Cardiac fibroblast (primary cell): ENCODE measurements at regions not wholly inside any gene's neighbourhood (a gene's known extent, or its start where the extent isn't known, plus 50 kb on each side); places are given as distances from the start of the nearest gene placed in this dataset.
A peak's percentile ranks its signal among the peaks of the same experiment; 100 is the strongest.
"Not testable (repeated sequence)": the region's sequence is repeated elsewhere in the genome, so short reads cannot be mapped to it uniquely, and the experiment has no call there.

Experiments
- DNase-seq, 2 donors: peaks; one replicate each; pipeline versions ENCODE4 v3.0.0 to v3.0.0-alpha.2; 2010; ENCODE audit warnings: low read depth in 2 of 2
- H3K4me3 ChIP-seq, 2 donors: replicated peaks in 1 of 2; 1 replicate in 1 of 2; 2 replicates in 1 of 2; pipeline ENCODE4 v1.5.1; 2011; ENCODE audit warnings: low read depth in 2 of 2, low read length in 2 of 2, mild to moderate bottlenecking in 2 of 2, moderate library complexity in 1 of 2
- TF ChIP-seq, protein P1 (sequence below): IDR thresholded peaks from one replicate; pipeline ENCODE4 v1.5.1; 2011; ENCODE audit warnings: low read depth, mild to moderate bottlenecking, low read length, inconsistent platforms

DNA sequence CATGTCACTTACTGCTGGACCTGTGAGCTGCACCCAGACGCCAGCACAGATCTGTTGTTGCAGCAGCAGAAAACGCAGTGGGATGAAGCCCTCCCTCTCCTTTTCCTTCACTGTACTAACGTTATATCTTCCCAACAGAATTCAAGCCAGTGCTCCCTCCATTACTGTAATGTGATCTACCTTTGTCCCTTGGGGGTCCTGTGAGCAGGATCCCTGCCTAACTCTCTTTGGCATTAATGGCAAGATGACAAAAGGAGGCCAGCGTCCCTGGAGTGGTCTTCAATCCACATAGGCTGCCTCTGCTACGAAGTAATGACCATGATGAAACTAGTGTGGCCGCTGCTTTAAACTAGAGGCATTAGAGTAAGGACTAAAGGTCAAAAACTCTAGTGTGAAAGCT, 69.3 kb upstream of the SOX14 start:
- DNase-seq, result no peak
- TF ChIP-seq, protein P1, sequence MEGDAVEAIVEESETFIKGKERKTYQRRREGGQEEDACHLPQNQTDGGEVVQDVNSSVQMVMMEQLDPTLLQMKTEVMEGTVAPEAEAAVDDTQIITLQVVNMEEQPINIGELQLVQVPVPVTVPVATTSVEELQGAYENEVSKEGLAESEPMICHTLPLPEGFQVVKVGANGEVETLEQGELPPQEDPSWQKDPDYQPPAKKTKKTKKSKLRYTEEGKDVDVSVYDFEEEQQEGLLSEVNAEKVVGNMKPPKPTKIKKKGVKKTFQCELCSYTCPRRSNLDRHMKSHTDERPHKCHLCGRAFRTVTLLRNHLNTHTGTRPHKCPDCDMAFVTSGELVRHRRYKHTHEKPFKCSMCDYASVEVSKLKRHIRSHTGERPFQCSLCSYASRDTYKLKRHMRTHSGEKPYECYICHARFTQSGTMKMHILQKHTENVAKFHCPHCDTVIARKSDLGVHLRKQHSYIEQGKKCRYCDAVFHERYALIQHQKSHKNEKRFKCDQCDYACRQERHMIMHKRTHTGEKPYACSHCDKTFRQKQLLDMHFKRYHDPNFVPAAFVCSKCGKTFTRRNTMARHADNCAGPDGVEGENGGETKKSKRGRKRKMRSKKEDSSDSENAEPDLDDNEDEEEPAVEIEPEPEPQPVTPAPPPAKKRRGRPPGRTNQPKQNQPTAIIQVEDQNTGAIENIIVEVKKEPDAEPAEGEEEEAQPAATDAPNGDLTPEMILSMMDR, result no peak
- no peak overlapping the region for H3K4me3 ChIP-seq

DNA sequence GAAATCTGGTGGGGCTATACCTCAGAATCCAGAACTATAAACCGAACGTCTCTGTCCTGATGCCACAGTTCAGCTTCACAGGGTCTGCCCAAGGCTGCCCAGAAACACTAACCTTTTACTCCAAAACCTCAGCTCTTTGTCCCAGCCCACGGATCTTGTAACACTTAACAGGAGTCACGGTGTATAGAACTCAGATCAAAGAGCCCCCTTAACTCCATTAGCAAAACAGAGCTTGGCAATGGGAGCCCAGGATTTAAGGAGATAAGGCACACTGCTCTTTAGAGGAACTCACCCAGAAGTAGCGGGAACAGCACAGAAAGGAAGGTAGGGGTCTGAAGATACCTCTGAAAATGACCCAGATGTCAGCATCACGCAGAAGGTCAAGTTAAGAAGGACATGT, 68.8 kb upstream of the SOX14 start:
- TF ChIP-seq, protein P1, result no peak
- no peak for DNase-seq
- no peak overlapping the region for H3K4me3 ChIP-seq

DNA sequence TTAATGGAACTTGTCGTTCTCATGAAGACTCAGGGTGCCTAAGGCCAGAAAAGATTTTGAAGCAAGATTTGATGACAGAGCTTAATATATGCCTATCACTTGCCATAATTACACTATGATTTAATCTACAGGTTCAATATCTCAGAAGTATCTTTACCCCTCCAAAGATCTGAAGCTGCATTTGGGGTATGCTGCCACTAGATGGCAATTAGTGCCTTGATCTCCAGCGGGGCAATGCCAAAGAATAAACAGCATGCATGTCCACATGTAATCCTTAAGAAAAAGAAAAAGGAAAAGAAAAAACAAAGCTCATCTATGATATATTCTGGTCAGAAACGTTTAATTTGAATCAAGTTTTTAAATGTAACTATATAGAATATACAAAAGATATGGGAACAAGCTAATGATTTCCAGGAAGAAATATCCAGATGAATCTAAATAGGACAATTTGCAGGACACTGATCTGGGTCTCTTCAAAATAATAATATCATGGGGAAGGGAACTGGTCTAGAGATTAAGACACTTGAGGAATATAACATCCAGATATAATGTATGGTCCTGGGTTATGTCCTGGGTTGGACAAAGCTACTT, 55.0 kb upstream of the SOX14 start:
- DNase-seq, result peak in 1 of 2 donors; percentile 7
- TF ChIP-seq, protein P1, result peak; percentile 15
- H3K4me3 ChIP-seq, result no peak overlapping the region

DNA sequence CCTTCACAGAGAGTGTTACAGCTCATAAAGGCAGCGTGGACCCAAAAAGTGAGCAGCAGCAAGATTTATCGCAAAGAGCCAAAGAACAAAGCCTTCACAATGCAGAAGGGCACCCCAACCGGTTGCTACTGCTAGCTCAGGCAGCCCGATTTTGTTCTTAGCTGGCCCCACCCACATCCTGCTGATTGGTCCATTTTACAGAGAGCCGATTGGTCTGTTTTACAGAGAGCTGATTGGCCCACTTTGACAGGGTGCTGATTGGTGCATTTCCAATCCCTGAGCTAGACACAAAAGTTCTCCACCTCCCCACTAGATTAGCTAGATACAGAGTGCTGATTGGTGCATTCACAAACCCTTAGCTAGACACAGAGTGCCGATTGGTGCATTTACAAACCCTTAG, 50.1 kb upstream of the SOX14 start:
- DNase-seq, H3K4me3 ChIP-seq: not testable (repeated sequence)
